GM20000 (cell line): ENCODE measurements at regions not wholly inside any gene's neighbourhood (a gene's known extent, or its start where the extent isn't known, plus 50 kb on each side); places are given as distances from the start of the nearest gene placed in this dataset.

Experiments
- DNase-seq: peaks from one replicate; pipeline ENCODE4 v3.0.0; 2012; ENCODE audit warnings: low spot score
- CTCF ChIP-seq: IDR thresholded peaks from 2 replicates; pipeline ENCODE4 v1.5.1; 2012; ENCODE audit warnings: mild to moderate bottlenecking, control low read depth; ENCODE audit errors: extremely low read depth, missing control alignments

GRCh38 chr1:22340066-22340465, 111.6 kb upstream of the ZBTB40 start:
- no peak for DNase-seq

GRCh38 chr1:22340873-22341272, 110.8 kb upstream of the ZBTB40 start:
- TF ChIP-seq CTCF: no peak
- DNase-seq: no peak

More at GRCh38 chr1:22340066-22340465, 111.6 kb upstream of the ZBTB40 start:
- no peak for TF ChIP-seq CTCF

GRCh38 chr1:22341791-22342605, 109.7 kb upstream of the ZBTB40 start:
- no peak for TF ChIP-seq CTCF
- no peak for DNase-seq

GRCh38 chr1:22342734-22343191, 108.9 kb upstream of the ZBTB40 start:
- no peak for DNase-seq
- TF ChIP-seq CTCF: no peak

GRCh38 chr1:22343456-22344328, 108.0 kb upstream of the ZBTB40 start:
- no peak for DNase-seq
- no peak for TF ChIP-seq CTCF

GRCh38 chr1:22344329-22344630, 107.4 kb upstream of the ZBTB40 start:
- no peak for TF ChIP-seq CTCF
- no peak for DNase-seq
